GM13976 (cell line): ENCODE measurements at regions not wholly inside any gene's neighbourhood (a gene's known extent, or its start where the extent isn't known, plus 50 kb on each side); places are given as distances from the start of the nearest gene placed in this dataset.

Experiments
- DNase-seq: peaks from one replicate; pipeline ENCODE4 v3.0.0; 2012; ENCODE audit warnings: low spot score
- CTCF ChIP-seq: IDR thresholded peaks from 2 replicates; pipeline ENCODE4 v1.5.1; 2012; ENCODE audit warnings: borderline replicate concordance, mild to moderate bottlenecking; ENCODE audit not compliant: insufficient read depth; ENCODE audit errors: extremely low read depth, missing control alignments, control extremely low read depth
- in situ Hi-C: fragments of 300-500 bp; cut with MboI; formaldehyde crosslinking; loops from one replicate; pipeline ENCODE4 v1.12.0; 2022; ENCODE audit warnings: low sequenced_read_pairs, mixed read lengths, inconsistent platforms; ENCODE audit not compliant: unreplicated experiment

GRCh38 chr6:167758309-167759023 lies 68.2 kb upstream of the AFDN start:
- no peak for TF ChIP-seq CTCF
- in situ Hi-C loops: no loop called here
- DNase-seq: no peak

GRCh38 chr6:167759206-167759605 lies 67.5 kb upstream of the AFDN start:
- TF ChIP-seq CTCF: no peak
- in situ Hi-C loops: no loop called here
- no peak for DNase-seq

- DNase-seq: no peak
- no peak for TF ChIP-seq CTCF
- in situ Hi-C loops: no loop called here
These were observed 66.8 kb upstream of the AFDN start for GRCh38 chr6:167759912-167760311.

GRCh38 chr6:167760979-167761793 lies 65.5 kb upstream of the AFDN start:
- in situ Hi-C loops: no loop called here
- no peak for DNase-seq
- TF ChIP-seq CTCF: no peak

- TF ChIP-seq CTCF: no peak
- in situ Hi-C loops: no loop called here
- no peak for DNase-seq
These were observed 64.9 kb upstream of the AFDN start for GRCh38 chr6:167761794-167762258.

- no peak for DNase-seq
- TF ChIP-seq CTCF: no peak
- in situ Hi-C loops: no loop called here
These were observed 64.3 kb upstream of the AFDN start for GRCh38 chr6:167762259-167762962.
